Endothelial cell of umbilical vein (primary cell): ENCODE measurements at regions not wholly inside any gene's neighbourhood (a gene's known extent, or its start where the extent isn't known, plus 50 kb on each side); places are given as distances from the start of the nearest gene placed in this dataset.

Experiments
- CTCF ChIP-seq, 2 donors: IDR thresholded peaks; 1 replicate in 1 of 2; 2 replicates in 1 of 2; pipeline ENCODE4 v1.5.1; 2011; ENCODE audit warnings: low read length in 2 of 2, mild to moderate bottlenecking in 2 of 2, moderate library complexity in 2 of 2, control low read depth in 1 of 2, inconsistent platforms in 1 of 2, low read depth in 1 of 2; ENCODE audit not compliant: insufficient read depth in 1 of 2; ENCODE audit errors: extremely low read depth in 1 of 2
- GATA2 ChIP-seq: IDR thresholded peaks from 2 replicates; pipeline ENCODE4 v1.7.0; 2011; ENCODE audit warnings: low read depth, mild to moderate bottlenecking, moderate library complexity, mixed read lengths, low read length; ENCODE audit not compliant: insufficient read length, insufficient read depth
- JUN ChIP-seq: IDR thresholded peaks from 2 replicates; pipeline ENCODE4 v1.6.1; 2011; ENCODE audit warnings: borderline replicate concordance, low read depth; ENCODE audit not compliant: insufficient read length, insufficient read depth
- POLR2A ChIP-seq: IDR thresholded peaks from 2 replicates; pipeline ENCODE4 v1.6.1; 2012; ENCODE audit warnings: low read depth, mild to moderate bottlenecking, control low read depth, low read length

GRCh38 chr3:117885011-117885441 is 1149.6 kb downstream of the IGSF11 start:
- no peak for TF ChIP-seq CTCF (IDR thresholded peaks at IDR 0.05; ENCODE audit: extremely low read depth in 1 of 2, insufficient read depth in 1 of 2, low read depth in 1 of 2, low read length in 2 of 2)
- peak; percentile 16 for TF ChIP-seq JUN
- TF ChIP-seq GATA2 = peak; percentile 21
- TF ChIP-seq POLR2A = no peak
